ENCODE measurements at regions not wholly inside any gene's neighbourhood (a gene's known extent, or its start where the extent isn't known, plus 50 kb on each side); places are given as distances from the start of the nearest gene placed in this dataset.

DNA sequence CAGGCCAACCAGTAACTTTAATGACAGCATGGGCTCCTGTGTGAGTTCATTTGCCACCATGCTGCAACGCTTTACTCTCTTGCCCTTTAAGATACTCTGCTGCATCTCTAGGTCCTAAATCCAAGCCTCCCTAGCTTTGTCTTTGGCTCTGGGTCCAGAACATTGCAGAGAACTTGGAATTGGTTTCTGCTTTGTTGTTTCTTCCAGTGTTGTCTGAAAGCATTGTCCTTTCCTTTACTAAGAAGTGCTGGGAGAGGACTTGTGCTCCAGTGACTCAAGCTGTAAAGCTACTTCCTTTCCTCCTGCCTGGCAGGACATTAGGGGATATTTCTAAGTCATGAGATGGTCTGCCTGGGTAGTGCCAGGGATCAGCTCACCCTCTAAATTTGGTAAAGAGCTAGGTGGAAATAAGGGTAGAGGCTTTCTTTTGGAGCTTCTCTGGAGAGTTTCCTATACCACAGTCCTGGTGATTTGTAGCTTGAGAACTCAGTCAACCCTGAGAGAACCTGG, 202.5 kb upstream of the CADM1 start:
- no peak for DNase-seq (ENCODE audit: low spot score)

DNA sequence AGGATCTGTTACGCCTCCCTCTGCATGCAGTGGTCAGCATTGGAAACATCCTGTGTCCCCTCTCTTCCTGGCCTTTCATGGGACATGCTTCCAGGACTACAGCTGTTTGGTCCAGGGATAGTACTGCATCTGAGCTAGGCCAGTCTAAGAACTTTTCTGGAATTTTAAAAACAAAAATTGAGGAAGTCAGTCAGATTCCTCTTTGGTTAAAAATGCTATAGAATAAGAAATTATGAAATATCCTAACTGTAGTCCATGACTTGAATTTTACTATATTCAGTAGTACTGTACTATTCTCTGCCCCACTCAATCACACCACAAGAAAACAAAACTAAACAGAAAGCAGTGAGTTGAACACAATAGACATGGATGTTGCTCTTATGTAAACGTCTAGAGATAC, 201.0 kb upstream of the CADM1 start:
- no peak for DNase-seq (ENCODE audit: low spot score)

GRCh38 chr11:115700981-115701875, 197.0 kb upstream of the CADM1 start:
- no peak for DNase-seq (ENCODE audit: low spot score)

GRCh38 chr11:115700496-115700895, 196.3 kb upstream of the CADM1 start:
- no peak for DNase-seq (ENCODE audit: low spot score)

DNA sequence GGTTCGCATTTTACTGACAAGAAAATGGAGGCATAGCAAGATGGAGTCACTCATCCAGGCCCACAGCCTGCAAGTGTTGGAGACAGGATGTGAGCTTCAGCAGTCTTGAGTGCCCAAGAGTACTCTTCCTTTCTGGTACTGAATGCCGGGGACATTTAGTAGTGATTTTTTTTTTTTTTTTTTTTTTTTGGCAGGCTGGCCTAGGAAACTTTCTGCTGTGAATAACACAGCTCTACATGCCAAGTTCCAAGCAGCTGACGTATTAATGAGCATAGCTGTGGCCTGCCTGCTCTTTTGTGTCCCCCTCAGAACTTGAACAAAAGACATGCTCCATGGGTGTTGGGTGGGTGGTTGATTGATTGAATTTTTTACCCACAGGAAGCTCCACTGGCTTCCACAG, 195.5 kb upstream of the CADM1 start:
- peak; percentile 80 for DNase-seq (ENCODE audit: low spot score)

GRCh38 chr11:115699326-115699725, 195.1 kb upstream of the CADM1 start:
- no peak for DNase-seq (ENCODE audit: low spot score)

GRCh38 chr11:115698243-115698642, 194.0 kb upstream of the CADM1 start:
- DNase-seq (ENCODE audit: low spot score): no peak

DNA sequence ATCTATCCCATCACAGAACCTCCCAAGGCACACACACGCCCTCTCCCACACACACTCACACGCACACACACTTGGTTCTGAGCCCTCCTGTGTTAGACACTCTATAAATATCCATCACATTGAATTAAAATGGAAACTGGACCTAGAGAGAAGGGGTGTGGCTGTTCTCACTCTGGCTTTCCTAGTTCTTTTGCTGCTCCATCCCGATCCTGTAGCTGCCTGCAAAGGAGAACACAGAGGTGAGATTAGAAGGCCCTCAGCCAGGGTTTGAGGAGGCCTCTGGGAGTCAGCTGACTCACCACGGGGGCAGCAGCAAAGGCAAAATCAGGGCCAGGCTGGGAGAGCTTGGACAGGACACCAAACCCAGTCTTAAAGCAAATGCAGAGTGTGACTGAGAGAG, 192.3 kb upstream of the CADM1 start:
- no peak for DNase-seq (ENCODE audit: low spot score)

- DNase-seq (ENCODE audit: low spot score): peak; percentile 78
These were observed 191.6 kb upstream of the CADM1 start for GRCh38 chr11:115695677-115696364.

- no peak for DNase-seq (ENCODE audit: low spot score)
These were observed 188.8 kb upstream of the CADM1 start for GRCh38 chr11:115693002-115693401.

- DNase-seq (ENCODE audit: low spot score): no peak
These were observed 186.8 kb upstream of the CADM1 start for GRCh38 chr11:115691030-115691429.

DNA sequence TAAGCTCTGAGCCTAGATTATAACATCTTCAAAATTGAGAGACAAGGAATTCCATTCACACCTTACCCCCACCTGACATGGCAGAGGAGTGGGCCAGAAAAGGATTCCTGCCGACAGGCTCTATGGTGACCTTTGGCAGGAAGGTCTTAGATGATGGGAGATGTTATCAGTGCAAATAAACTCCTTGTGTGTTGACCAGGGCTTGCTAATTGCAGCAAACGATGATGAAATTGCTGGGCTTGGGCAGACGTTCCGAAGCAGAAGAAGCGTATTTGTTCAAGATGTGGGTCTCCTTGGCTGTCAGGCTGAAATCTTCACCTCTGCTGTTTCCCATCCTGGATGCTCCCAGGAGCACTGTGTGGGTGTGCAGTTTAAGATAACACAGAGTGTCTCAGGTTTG, 183.7 kb upstream of the CADM1 start:
- no peak for DNase-seq (ENCODE audit: low spot score)

DNA sequence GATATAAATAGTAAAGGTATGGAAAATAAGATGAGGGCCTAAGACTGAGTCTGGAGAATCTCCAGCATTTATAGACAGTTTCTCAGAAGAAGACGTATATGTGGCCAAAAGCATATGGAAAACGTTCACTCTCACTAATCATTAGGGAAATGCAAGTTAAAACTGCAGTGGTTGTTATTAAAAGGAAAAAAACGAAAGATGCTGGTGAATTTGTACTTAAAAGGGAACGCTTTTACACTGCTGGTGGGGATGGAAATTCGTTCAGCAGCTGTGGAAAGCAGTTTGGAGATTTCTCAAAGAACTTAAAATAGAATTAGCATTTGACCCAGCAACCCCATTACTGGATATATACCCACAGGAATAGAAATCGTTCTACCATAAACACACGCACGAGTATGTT, 180.5 kb upstream of the CADM1 start:
- DNase-seq (ENCODE audit: low spot score): no peak

GRCh38 chr11:115684135-115684534, 179.9 kb upstream of the CADM1 start:
- no peak for DNase-seq (ENCODE audit: low spot score)

DNA sequence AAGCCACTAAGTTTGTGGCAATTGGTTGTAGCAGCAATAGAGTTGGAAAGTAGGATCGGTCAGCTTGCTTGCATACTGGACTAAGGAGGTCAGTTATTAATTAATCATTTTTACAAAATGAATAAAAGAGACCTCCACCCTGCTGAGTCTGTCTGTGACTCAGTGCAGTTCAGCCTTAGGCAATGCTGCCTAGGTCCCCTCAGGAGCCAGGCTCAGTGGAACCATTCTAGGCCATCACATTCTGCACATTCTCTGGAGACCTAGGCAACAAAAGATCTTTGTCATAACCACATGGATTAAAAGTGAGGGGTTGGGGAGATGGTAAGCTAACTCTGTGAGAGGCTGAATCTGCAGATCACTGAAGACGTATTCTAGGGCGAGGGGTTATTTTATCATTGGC, 178.7 kb upstream of the CADM1 start:
- no peak for DNase-seq (ENCODE audit: low spot score)

DNA sequence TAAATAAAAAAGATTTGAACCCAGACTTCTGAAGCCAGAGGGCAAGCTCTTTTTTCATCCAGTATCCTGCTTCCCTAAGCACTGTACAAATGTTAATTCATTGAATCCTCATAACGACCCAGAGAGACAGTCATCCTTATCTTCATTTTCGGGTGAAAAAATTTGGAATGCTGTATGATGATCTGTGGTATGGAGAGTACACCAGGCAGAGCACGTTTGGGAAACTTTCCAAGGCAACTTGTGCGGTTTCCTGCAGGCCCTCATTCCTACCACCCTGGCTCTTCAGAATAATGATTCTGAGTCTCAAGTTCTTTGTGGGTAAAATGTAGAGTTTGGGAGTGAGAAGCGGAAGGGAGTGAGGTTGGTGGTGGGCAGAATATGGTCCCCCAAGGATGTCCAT, 177.9 kb upstream of the CADM1 start:
- DNase-seq (ENCODE audit: low spot score): no peak

DNA sequence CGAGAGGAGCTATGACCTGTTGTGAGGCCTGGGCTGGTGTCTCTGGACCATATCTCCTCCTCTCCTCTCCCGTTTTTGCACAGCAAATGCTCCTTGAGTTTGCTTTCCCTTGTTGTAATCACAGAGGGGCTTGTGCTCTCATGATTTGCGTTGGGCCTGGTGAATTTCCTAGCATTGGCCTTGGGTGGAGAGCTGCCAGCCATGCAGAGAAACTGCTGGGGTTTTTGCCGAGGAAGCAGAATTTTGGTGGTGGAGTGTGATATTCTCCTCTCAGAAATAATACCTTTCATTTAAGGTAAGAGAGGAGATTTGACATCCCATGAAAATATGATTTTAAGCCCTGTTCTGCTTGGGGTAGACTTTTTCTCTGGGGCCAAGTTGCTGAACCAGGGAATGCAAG, 175.7 kb upstream of the CADM1 start:
- DNase-seq (ENCODE audit: low spot score): no peak

- DNase-seq (ENCODE audit: low spot score): no peak
These were observed 174.7 kb upstream of the CADM1 start for GRCh38 chr11:115678942-115679341.

GRCh38 chr11:115677190-115677589, 173.0 kb upstream of the CADM1 start:
- no peak for DNase-seq (ENCODE audit: low spot score)

GRCh38 chr11:115676768-115677167, 172.6 kb upstream of the CADM1 start:
- no peak for DNase-seq (ENCODE audit: low spot score)

DNA sequence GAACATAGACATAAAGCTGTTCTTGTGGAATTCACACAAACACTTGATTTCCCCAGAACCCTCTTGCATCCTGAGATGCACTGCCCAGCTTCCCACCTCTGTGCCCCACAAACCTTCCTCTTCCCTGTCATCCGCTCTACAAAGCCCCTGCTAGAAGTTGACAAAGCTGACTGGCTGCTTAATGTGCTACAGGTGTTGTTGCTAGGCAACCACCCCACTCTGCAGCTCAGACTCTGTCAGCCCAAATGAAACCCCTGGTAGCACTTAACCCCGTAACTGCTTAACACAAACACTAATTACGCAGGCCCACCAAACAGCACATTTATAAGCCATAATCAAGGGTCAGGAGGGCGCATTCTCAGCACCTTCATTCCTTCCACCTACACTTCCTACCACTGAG, 172.0 kb upstream of the CADM1 start:
- DNase-seq (ENCODE audit: low spot score): no peak

DNA sequence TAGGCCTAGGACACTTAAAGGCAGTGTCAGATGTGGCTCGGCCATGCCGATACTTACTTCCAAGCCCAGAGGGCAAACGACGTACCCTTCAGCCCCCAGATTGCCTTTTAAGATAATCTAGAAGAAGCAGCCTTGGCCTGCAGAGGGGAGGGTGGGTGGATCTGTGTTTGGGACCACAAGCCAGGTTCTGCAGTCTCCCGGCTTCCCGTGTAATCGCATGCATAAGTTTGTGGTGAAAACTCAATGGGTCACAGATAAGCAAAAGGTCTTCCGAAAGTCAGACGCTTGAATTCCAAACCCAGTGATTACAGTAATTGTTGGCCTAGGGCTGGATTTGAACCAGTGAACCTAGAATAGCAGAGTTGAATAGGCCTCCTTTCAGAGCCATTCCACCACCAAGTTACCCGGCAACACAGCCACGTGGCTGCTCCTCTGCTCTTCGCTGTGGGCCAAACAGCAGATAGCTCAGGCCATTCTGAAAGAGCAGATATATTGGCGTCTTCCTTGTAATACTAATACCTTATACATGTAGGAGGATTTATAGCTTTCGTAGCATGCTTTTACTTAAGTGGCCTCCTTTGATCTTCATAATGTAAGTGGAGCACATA, 170.8 kb upstream of the CADM1 start:
- DNase-seq (ENCODE audit: low spot score): no peak

All from umbilical cord (tissue), 1 donor.